Caco-2 (cell line): ENCODE measurements at regions not wholly inside any gene's neighbourhood (a gene's known extent, or its start where the extent isn't known, plus 50 kb on each side); places are given as distances from the start of the nearest gene placed in this dataset.

Experiments used
- BruUV-seq: library from RNA; stranded (reverse); fragments of 400-500 nt; replicated peaks from 2 replicates; lab custom pipeline; 2021; lab: Mats Ljungman, UMichigan
- CTCF ChIA-PET: fragments of 300-600 bp; sonication (Branson Sonifier 250); formaldehyde crosslinking; loops from one replicate; lab custom pipeline; 2022; ENCODE audit warnings: antibody characterized with exemption; lab: Charles Lee
- POLR2A ChIA-PET: fragments of 300-600 bp; sonication (Branson Sonifier 250); formaldehyde crosslinking; loops from one replicate; lab custom pipeline; 2022; ENCODE audit warnings: antibody characterized with exemption; lab: Charles Lee
- DNase-seq, 2 experiments: peaks; one replicate each; pipeline versions ENCODE4 v3.0.0 to v3.0.0-alpha.2; 2020 to 2022
- H3K27me3 ChIP-seq: replicated peaks from 2 replicates; pipeline ENCODE4 v1.6.0; 2011; ENCODE audit warnings: low read length; ENCODE audit not compliant: control insufficient read depth, insufficient read depth
- H3K36me3 ChIP-seq: 2 replicates; pipeline ENCODE4 v1.5.1; 2011; ENCODE audit warnings: low read length; ENCODE audit not compliant: control insufficient read depth, insufficient read depth
- H3K4me1 ChIP-seq: fragments of 250-450 bp; sonication (Bioruptor Pico); 2 replicates; pipeline ENCODE4 v1.5.1; 2020; ENCODE audit warnings: mild to moderate bottlenecking
- H3K4me3 ChIP-seq: 2 replicates; pipeline ENCODE4 v1.5.1; 2011; ENCODE audit warnings: low read depth, mild to moderate bottlenecking, control low read depth, low read length
- H3K9me3 ChIP-seq: fragments of 250-450 bp; sonication (Bioruptor Pico); 2 replicates; pipeline ENCODE4 v1.5.1; 2020; ENCODE audit warnings: mild to moderate bottlenecking, moderate library complexity
- H3K27ac Mint-ChIP-seq: one replicate; pipeline ENCODE4 v1.8.0; 2022; ENCODE audit warnings: mixed read lengths; ENCODE audit not compliant: unreplicated experiment
- H3K27me3 Mint-ChIP-seq: one replicate; pipeline ENCODE4 v1.8.0; 2022; ENCODE audit warnings: mixed read lengths; ENCODE audit not compliant: insufficient read depth, unreplicated experiment
- H3K36me3 Mint-ChIP-seq: one replicate; pipeline ENCODE4 v1.8.0; 2022; ENCODE audit warnings: mild to moderate bottlenecking, mixed read lengths; ENCODE audit not compliant: insufficient read depth, unreplicated experiment
- H3K4me1 Mint-ChIP-seq: one replicate; pipeline ENCODE4 v1.8.0; 2022; ENCODE audit warnings: low read depth, mixed read lengths; ENCODE audit not compliant: unreplicated experiment
- H3K4me3 Mint-ChIP-seq: one replicate; pipeline ENCODE4 v1.8.0; 2022; ENCODE audit warnings: mild to moderate bottlenecking, moderate library complexity, mixed read lengths; ENCODE audit not compliant: unreplicated experiment
- H3K9me3 Mint-ChIP-seq: one replicate; pipeline ENCODE4 v1.8.0; 2022; ENCODE audit warnings: mixed read lengths; ENCODE audit not compliant: unreplicated experiment
- intact Hi-C: fragments of 100-400 bp; cut with micrococcal nuclease; formaldehyde crosslinking; loops from one replicate; pipeline ENCODE4 v1.10.0; 2022; ENCODE audit not compliant: unreplicated experiment
- TF ChIP-seq, protein P1 (sequence below), 2 experiments: fragments of 200-600 bp in 1 of 2; IDR thresholded peaks; 1 replicate in 1 of 2; 2 replicates in 1 of 2; pipeline versions ENCODE4 v1.5.1 to v1.8.0; 2011 to 2022; ENCODE audit warnings: antibody characterized with exemption in 1 of 2, control low read depth in 1 of 2, inconsistent platforms in 1 of 2, low read depth in 1 of 2, low read length in 1 of 2, mild to moderate bottlenecking in 1 of 2, moderate library complexity in 1 of 2; ENCODE audit not compliant: insufficient read depth in 1 of 2, severe bottlenecking in 1 of 2, unreplicated experiment in 1 of 2

GRCh38 chr14:86722612-86723253 lies 1192.8 kb downstream of the FLRT2 start:
- Histone ChIP-seq H3K9me3 (no peaks in the 10 kb centered on the region), H3K4me1 (no peaks in the 10 kb centered on the region), H3K36me3 (no peaks in the 10 kb centered on the region), H3K27me3 (no peaks in the 10 kb centered on the region), H3K4me3 (no peak overlapping the region)
- CTCF ChIA-PET = no interaction called here
- Mint-ChIP-seq H3K4me3 (no peak overlapping the region), H3K9me3 (no peaks in the 10 kb centered on the region), H3K4me1 (no peaks in the 10 kb centered on the region), H3K36me3 (no peaks in the 10 kb centered on the region), H3K27ac (no peak overlapping the region), H3K27me3 (peaks cover 6% of the 10 kb centered on the region)
- DNase-seq = no peak
- TF ChIP-seq, protein P1, sequence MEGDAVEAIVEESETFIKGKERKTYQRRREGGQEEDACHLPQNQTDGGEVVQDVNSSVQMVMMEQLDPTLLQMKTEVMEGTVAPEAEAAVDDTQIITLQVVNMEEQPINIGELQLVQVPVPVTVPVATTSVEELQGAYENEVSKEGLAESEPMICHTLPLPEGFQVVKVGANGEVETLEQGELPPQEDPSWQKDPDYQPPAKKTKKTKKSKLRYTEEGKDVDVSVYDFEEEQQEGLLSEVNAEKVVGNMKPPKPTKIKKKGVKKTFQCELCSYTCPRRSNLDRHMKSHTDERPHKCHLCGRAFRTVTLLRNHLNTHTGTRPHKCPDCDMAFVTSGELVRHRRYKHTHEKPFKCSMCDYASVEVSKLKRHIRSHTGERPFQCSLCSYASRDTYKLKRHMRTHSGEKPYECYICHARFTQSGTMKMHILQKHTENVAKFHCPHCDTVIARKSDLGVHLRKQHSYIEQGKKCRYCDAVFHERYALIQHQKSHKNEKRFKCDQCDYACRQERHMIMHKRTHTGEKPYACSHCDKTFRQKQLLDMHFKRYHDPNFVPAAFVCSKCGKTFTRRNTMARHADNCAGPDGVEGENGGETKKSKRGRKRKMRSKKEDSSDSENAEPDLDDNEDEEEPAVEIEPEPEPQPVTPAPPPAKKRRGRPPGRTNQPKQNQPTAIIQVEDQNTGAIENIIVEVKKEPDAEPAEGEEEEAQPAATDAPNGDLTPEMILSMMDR (IDR thresholded peaks at IDR 0.05; ENCODE audit: insufficient read depth in 1 of 2, low read depth in 1 of 2, low read length in 1 of 2, severe bottlenecking in 1 of 2, unreplicated experiment in 1 of 2) = no peak
- no TSS peak for BruUV-seq
- POLR2A ChIA-PET = no interaction called here
- intact Hi-C loops = no loop called here

GRCh38 chr14:86714575-86714974 lies 1184.6 kb downstream of the FLRT2 start:
- BruUV-seq = no TSS peak
- Histone ChIP-seq H3K36me3 (no peaks in the 10 kb centered on the region), H3K27me3 (no peaks in the 10 kb centered on the region), H3K9me3 (no peaks in the 10 kb centered on the region), H3K4me3 (no peak overlapping the region), H3K4me1 (no peaks in the 10 kb centered on the region)
- peaks cover 4% of the 10 kb centered on the region for H3K36me3 Mint-ChIP-seq
- no peaks in the 10 kb centered on the region for H3K9me3 Mint-ChIP-seq
- TF ChIP-seq, protein P1 (IDR thresholded peaks at IDR 0.05; ENCODE audit: insufficient read depth in 1 of 2, low read depth in 1 of 2, low read length in 1 of 2, severe bottlenecking in 1 of 2, unreplicated experiment in 1 of 2) = no peak
- H3K27me3 Mint-ChIP-seq = no peaks in the 10 kb centered on the region
- intact Hi-C loops = no loop called here
- DNase-seq = no peak
- H3K27ac Mint-ChIP-seq = no peak overlapping the region
- POLR2A ChIA-PET = no interaction called here
- CTCF ChIA-PET = no interaction called here
- no peaks in the 10 kb centered on the region for H3K4me1 Mint-ChIP-seq
- H3K4me3 Mint-ChIP-seq = no peak overlapping the region

DNA sequence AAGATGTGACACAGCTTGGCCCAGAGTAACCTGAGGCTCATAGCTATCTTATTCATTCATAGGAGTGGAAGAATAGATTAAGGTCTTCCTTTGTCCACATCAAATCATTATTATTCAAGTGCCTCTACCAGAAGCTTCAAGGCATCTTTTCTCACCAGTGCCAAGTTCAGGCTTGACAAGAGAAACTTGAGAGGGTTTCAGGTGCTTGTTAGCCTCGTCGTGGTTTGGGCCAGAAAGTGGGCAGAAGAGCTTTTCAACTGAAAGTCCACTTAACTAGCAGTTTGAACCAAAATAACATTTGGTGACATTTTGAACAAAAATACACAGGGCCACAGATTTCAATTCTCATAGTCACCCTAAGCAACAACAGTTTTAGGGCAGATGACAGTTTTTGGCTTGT lies 1184.2 kb downstream of the FLRT2 start:
- CTCF ChIA-PET = no interaction called here
- H3K27me3 ChIP-seq = no peaks in the 10 kb centered on the region

More for the DNA sequence above, 1184.2 kb downstream of the FLRT2 start:
- no peaks in the 10 kb centered on the region for H3K9me3 ChIP-seq
- intact Hi-C loops = no loop called here
- POLR2A ChIA-PET = no interaction called here
- BruUV-seq = no TSS peak
- no peak overlapping the region for H3K27ac Mint-ChIP-seq
- no peak overlapping the region for H3K4me3 ChIP-seq
- peaks cover under 1% of the 10 kb centered on the region; the same call in 1 of the 2 replicates for H3K4me1 ChIP-seq
- H3K4me3 Mint-ChIP-seq = no peak overlapping the region
- H3K36me3 Mint-ChIP-seq = peaks cover 4% of the 10 kb centered on the region
- no peaks in the 10 kb centered on the region for H3K36me3 ChIP-seq
- H3K9me3 Mint-ChIP-seq = no peaks in the 10 kb centered on the region
- no peaks in the 10 kb centered on the region for H3K4me1 Mint-ChIP-seq
- TF ChIP-seq, protein P1 (IDR thresholded peaks at IDR 0.05; ENCODE audit: insufficient read depth in 1 of 2, low read depth in 1 of 2, low read length in 1 of 2, severe bottlenecking in 1 of 2, unreplicated experiment in 1 of 2) = no peak
- no peaks in the 10 kb centered on the region for H3K27me3 Mint-ChIP-seq
- DNase-seq = no peak
